Left lung (tissue), 4 donors: ENCODE measurements at regions not wholly inside any gene's neighbourhood (a gene's known extent, or its start where the extent isn't known, plus 50 kb on each side); places are given as distances from the start of the nearest gene placed in this dataset.

Experiments
- ATAC-seq: fragments of 200-7000 bp; cut with Tn5 transposase; one replicate; pipeline ENCODE4 v1.9.1; 2020; ENCODE audit warnings: moderate library complexity
- DNase-seq, 4 donors: peaks; one replicate each; pipeline ENCODE4 v3.0.0-alpha.2; 2013 to 2020
- H3K27ac ChIP-seq, 2 donors: fragments of 200-600 bp; sonication (generic) in 1 of 2; one replicate each; pipeline versions ENCODE4 v1.5.0 to v1.8.0; 2020 to 2021
- H3K27me3 ChIP-seq, 2 donors: fragments of 200-600 bp; sonication (generic) in 1 of 2; one replicate each; pipeline versions ENCODE4 v1.5.0 to v1.8.0; 2020 to 2021
- H3K36me3 ChIP-seq, 2 donors: fragments of 200-600 bp; sonication (generic) in 1 of 2; one replicate each; pipeline versions ENCODE4 v1.5.0 to v1.8.0; 2020 to 2021
- H3K4me1 ChIP-seq, 2 donors: fragments of 200-600 bp; one replicate each; pipeline ENCODE4 v1.8.0; 2021
- H3K4me3 ChIP-seq, 2 donors: fragments of 200-600 bp; sonication (generic) in 1 of 2; one replicate each; pipeline versions ENCODE4 v1.5.0 to v1.8.0; 2020 to 2021; ENCODE audit warnings: mild to moderate bottlenecking in 1 of 2
- H3K9me3 ChIP-seq, 2 donors: fragments of 200-600 bp; sonication (generic) in 1 of 2; one replicate each; pipeline versions ENCODE4 v1.5.0 to v1.8.0; 2020 to 2021
- CTCF ChIP-seq, 2 donors: fragments of 200-600 bp; sonication (generic) in 1 of 2; IDR thresholded peaks; one replicate each; pipeline versions ENCODE4 v1.5.0 to v1.8.0; 2021; ENCODE audit warnings: antibody characterized with exemption in 2 of 2
- intact Hi-C, 2 donors: fragments of 100-400 bp; cut with DNase I; formaldehyde crosslinking; loops; one replicate each; pipeline versions ENCODE4 v1.11.2 to v1.14.2; 2022
- donor health status: DM: no; HTN: yes; CAD: no.
- donor health status: DM: no; HTN: no; CAD: no.

GRCh38 chr9:119998614-119999013, 581.4 kb downstream of the CDK5RAP2 start:
- no peak for DNase-seq
- H3K4me1 ChIP-seq = no peaks in the 10 kb centered on the region
- no peak for TF ChIP-seq CTCF (IDR thresholded peaks at IDR 0.05)
- H3K27me3 ChIP-seq = no peaks in the 10 kb centered on the region
- no peaks in the 10 kb centered on the region for H3K9me3 ChIP-seq
- no peak overlapping the region for H3K27ac ChIP-seq
- intact Hi-C loops = no loop called here
- no peak for ATAC-seq
- H3K4me3 ChIP-seq = no peak overlapping the region
- no peaks in the 10 kb centered on the region for H3K36me3 ChIP-seq

GRCh38 chr9:119991797-119992196, 588.2 kb downstream of the CDK5RAP2 start:
- no peaks in the 10 kb centered on the region for H3K27me3 ChIP-seq
- TF ChIP-seq CTCF (IDR thresholded peaks at IDR 0.05) = no peak
- intact Hi-C loops = no loop called here
- no peaks in the 10 kb centered on the region for H3K9me3 ChIP-seq
- H3K27ac ChIP-seq = no peak overlapping the region
- no peaks in the 10 kb centered on the region for H3K36me3 ChIP-seq
- DNase-seq (no peak), ATAC-seq (no peak)
- H3K4me1 ChIP-seq = no peaks in the 10 kb centered on the region
- no peak overlapping the region for H3K4me3 ChIP-seq

GRCh38 chr9:119986713-119987112, 593.3 kb downstream of the CDK5RAP2 start:
- no peak for TF ChIP-seq CTCF (IDR thresholded peaks at IDR 0.05)
- DNase-seq (no peak), ATAC-seq (no peak)
- H3K4me1 ChIP-seq = no peaks in the 10 kb centered on the region
- no peak overlapping the region for H3K4me3 ChIP-seq
- H3K36me3 ChIP-seq = no peaks in the 10 kb centered on the region
- no peaks in the 10 kb centered on the region for H3K27me3 ChIP-seq
- intact Hi-C loops = no loop called here
- H3K9me3 ChIP-seq = no peaks in the 10 kb centered on the region
- H3K27ac ChIP-seq = no peak overlapping the region

- no peak overlapping the region for H3K27ac ChIP-seq
- H3K27me3 ChIP-seq = no peaks in the 10 kb centered on the region
- no peaks in the 10 kb centered on the region for H3K9me3 ChIP-seq
- no peak for TF ChIP-seq CTCF (IDR thresholded peaks at IDR 0.05)
- H3K36me3 ChIP-seq = no peaks in the 10 kb centered on the region
- no peak overlapping the region for H3K4me3 ChIP-seq
- ATAC-seq (no peak), DNase-seq (no peak)
- no peaks in the 10 kb centered on the region for H3K4me1 ChIP-seq
- intact Hi-C loops = no loop called here
These were observed 593.8 kb downstream of the CDK5RAP2 start for GRCh38 chr9:119986205-119986604.

- ATAC-seq = peak; percentile 25
- Histone ChIP-seq H3K36me3 (no peaks in the 10 kb centered on the region), H3K4me1 (peaks cover 0 to under 1% of the 10 kb centered on the region in 2 donors), H3K27me3 (no peaks in the 10 kb centered on the region), H3K9me3 (no peaks in the 10 kb centered on the region), H3K4me3 (no peak overlapping the region), H3K27ac (no peak overlapping the region)
- TF ChIP-seq CTCF (IDR thresholded peaks at IDR 0.05) = no peak
- intact Hi-C loops = no loop called here
- no peak for DNase-seq
These were observed 604.8 kb upstream of the BRINP1 start for GRCh38 chr9:119974026-119974425.
